GM23248 (cell line): ENCODE measurements at regions not wholly inside any gene's neighbourhood (a gene's known extent, or its start where the extent isn't known, plus 50 kb on each side); places are given as distances from the start of the nearest gene placed in this dataset.
A peak's percentile ranks its signal among the peaks of the same experiment; 100 is the strongest.

ENCODE experiments used
- DNase-seq: peaks from one replicate; pipeline ENCODE4 v3.0.0-alpha.2; 2015
- H2AFZ ChIP-seq: fragments of 200-600 bp; sonication (generic); 2 replicates; pipeline ENCODE4 v1.6.1; 2016; ENCODE audit warnings: antibody characterized with exemption
- H3F3A ChIP-seq: fragments of 200-600 bp; sonication (generic); 2 replicates; pipeline ENCODE4 v1.6.1; 2016; ENCODE audit warnings: mild to moderate bottlenecking, antibody characterized with exemption, mixed run types; ENCODE audit not compliant: insufficient read depth
- H3K27ac ChIP-seq: fragments of 200-600 bp; sonication (generic); 2 replicates; pipeline ENCODE4 v1.5.1; 2016; ENCODE audit warnings: mild to moderate bottlenecking
- H3K27me3 ChIP-seq: fragments of 200-600 bp; sonication (generic); replicated peaks from 2 replicates; pipeline ENCODE4 v1.6.1; 2016; ENCODE audit warnings: mild to moderate bottlenecking; ENCODE audit not compliant: insufficient read depth
- H3K36me3 ChIP-seq: fragments of 200-600 bp; sonication (generic); 2 replicates; pipeline ENCODE4 v1.6.1; 2016; ENCODE audit warnings: low read depth, mild to moderate bottlenecking
- H3K4me1 ChIP-seq: fragments of 200-600 bp; sonication (generic); 2 replicates; pipeline ENCODE4 v1.6.1; 2016; ENCODE audit warnings: mild to moderate bottlenecking; ENCODE audit not compliant: insufficient read depth
- H3K4me2 ChIP-seq: fragments of 200-600 bp; sonication (generic); one replicate; pipeline ENCODE4 v1.6.1; 2016; ENCODE audit warnings: mild to moderate bottlenecking; ENCODE audit not compliant: unreplicated experiment
- H3K4me3 ChIP-seq: fragments of 200-600 bp; sonication (generic); 2 replicates; pipeline ENCODE4 v1.5.1; 2016; ENCODE audit warnings: mild to moderate bottlenecking
- H3K79me2 ChIP-seq: fragments of 200-600 bp; sonication (generic); 2 replicates; pipeline ENCODE4 v1.6.1; 2016; ENCODE audit warnings: mild to moderate bottlenecking; ENCODE audit not compliant: insufficient read depth
- H3K9ac ChIP-seq: fragments of 200-600 bp; sonication (generic); 2 replicates; pipeline ENCODE4 v1.6.1; 2016; ENCODE audit warnings: mild to moderate bottlenecking
- H3K9me2 ChIP-seq: fragments of 200-600 bp; sonication (generic); 2 replicates; pipeline ENCODE4 v1.6.1; 2016; ENCODE audit warnings: mixed run types, mild to moderate bottlenecking, moderate library complexity; ENCODE audit not compliant: insufficient read depth
- H3K9me3 ChIP-seq: fragments of 200-600 bp; sonication (generic); one replicate; pipeline ENCODE4 v1.6.1; 2017; ENCODE audit warnings: low read depth
- H4K20me1 ChIP-seq: fragments of 200-600 bp; sonication (generic); 2 replicates; pipeline ENCODE4 v1.6.0; 2016; ENCODE audit not compliant: insufficient read depth
- EZH2 ChIP-seq: fragments of 200-600 bp; sonication (generic); IDR thresholded peaks from 2 replicates; pipeline ENCODE4 v1.6.1; 2018; ENCODE audit warnings: antibody characterized with exemption, mild to moderate bottlenecking; ENCODE audit not compliant: insufficient read depth, poor library complexity, severe bottlenecking
- EZH2phosphoT487 ChIP-seq: fragments of 200-600 bp; sonication (generic); IDR thresholded peaks from 2 replicates; pipeline ENCODE4 v1.6.1; 2018; ENCODE audit warnings: antibody characterized with exemption, moderate library complexity, mild to moderate bottlenecking, low read depth; ENCODE audit not compliant: insufficient read depth
- WGBS, 2 experiments: methylation state at CpG; one replicate each; pipeline ENCODE4 v1.1.6; 2015 to 2017; ENCODE audit warnings: low lambda C conversion rate in 2 of 2, low coverage in 1 of 2; ENCODE audit errors: missing lambda C conversion rate in 2 of 2; 5-methylcytosine and 5-hydroxymethylcytosine counted together
- in situ Hi-C: fragments of 300-500 bp; cut with MboI; formaldehyde crosslinking; loops from 2 replicates; pipeline ENCODE4 v1.15.0; 2020

DNA sequence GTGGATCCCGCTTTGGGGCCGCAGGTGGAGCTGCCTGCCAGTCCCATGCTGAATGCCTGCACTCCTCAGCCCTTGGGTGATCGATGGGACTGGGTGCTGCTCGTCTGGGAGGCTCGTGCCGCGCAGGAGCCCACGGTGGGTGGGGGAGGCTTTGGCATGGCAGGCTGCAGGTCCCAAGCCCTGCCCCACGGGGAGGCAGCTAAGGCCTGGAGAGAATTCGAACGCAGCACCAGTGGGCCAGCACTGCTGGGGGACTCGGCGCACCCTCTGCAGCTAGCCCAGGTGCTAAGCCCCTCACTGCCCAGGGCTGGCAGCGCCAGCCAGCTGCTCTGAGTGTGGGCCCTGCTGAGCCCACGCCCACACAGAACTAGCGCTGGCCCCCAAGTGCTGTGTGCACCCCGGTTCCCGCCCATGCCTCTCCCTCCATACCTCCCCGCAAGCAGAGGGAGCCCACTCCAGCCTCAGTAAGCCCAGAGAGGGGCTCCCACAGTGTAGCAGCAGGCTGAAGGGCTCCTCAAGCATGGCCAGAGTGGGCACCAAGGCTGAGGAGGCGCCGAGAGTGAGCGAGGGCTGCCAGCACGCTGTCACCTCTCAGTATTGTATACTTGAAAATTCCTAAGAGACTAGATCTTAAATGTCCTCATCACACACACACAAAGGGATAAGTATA, 1654.2 kb upstream of the SLC39A10 start:
- H3K9me2 ChIP-seq: no peaks in the 10 kb centered on the region
- H3K4me3 ChIP-seq: no peak overlapping the region
- H4K20me1 ChIP-seq: no peaks in the 10 kb centered on the region
- H3F3A ChIP-seq: no peaks in the 10 kb centered on the region
- no peak for DNase-seq
- peaks cover 12% of the 10 kb centered on the region; the same call in 1 of the 2 replicates for H3K4me1 ChIP-seq
- H3K79me2 ChIP-seq: no peaks in the 10 kb centered on the region
- no peaks in the 10 kb centered on the region for H3K36me3 ChIP-seq
- H2AFZ ChIP-seq: no peak overlapping the region
- TF ChIP-seq EZH2: no peak
- no peak for TF ChIP-seq EZH2phosphoT487
- WGBS, 2 experiments: 40 to 48% methylated on average over 22 to 23 of the region's 23 CpGs
- in situ Hi-C loops: no loop called here
- no peaks in the 10 kb centered on the region for H3K27me3 ChIP-seq
- no peak overlapping the region for H3K9ac ChIP-seq
- no peak overlapping the region for H3K4me2 ChIP-seq
- no peak overlapping the region for H3K27ac ChIP-seq
- H3K9me3 ChIP-seq: no peaks in the 10 kb centered on the region

DNA sequence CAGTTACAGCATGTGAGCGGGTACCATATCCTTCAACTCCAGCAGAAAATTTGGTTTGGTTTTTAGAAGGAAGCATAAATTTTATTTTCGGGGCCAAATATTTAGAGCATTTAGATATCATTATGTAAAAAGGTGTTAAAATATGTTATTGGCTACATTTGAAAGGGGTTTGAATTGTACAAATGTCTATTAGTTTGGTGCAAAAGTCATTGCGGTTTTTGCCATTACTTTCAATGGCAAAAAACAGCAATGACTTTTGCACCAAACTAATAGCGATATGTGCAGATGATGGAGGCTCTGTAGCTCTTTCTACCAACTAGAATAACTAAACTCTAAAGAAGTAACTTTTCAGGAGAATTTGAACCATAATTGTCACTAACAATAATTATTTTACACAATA, 1666.2 kb upstream of the SLC39A10 start:
- no peak for TF ChIP-seq EZH2
- TF ChIP-seq EZH2phosphoT487: no peak
- DNase-seq: no peak
- in situ Hi-C loops: no loop called here
- Histone ChIP-seq H3K4me3 (no peak overlapping the region), H3K4me1 (no peaks in the 10 kb centered on the region), H3F3A (no peaks in the 10 kb centered on the region), H3K9me3 (no peaks in the 10 kb centered on the region), H2AFZ (no peak overlapping the region), H3K79me2 (no peaks in the 10 kb centered on the region), H3K4me2 (no peak overlapping the region), H4K20me1 (no peaks in the 10 kb centered on the region), H3K9me2 (no peaks in the 10 kb centered on the region), H3K27ac (no peak overlapping the region), H3K27me3 (no peaks in the 10 kb centered on the region), H3K9ac (no peak overlapping the region), H3K36me3 (no peaks in the 10 kb centered on the region)
- WGBS, 2 experiments: 34 to 37% methylated on average over 4 of the region's 4 CpGs

DNA sequence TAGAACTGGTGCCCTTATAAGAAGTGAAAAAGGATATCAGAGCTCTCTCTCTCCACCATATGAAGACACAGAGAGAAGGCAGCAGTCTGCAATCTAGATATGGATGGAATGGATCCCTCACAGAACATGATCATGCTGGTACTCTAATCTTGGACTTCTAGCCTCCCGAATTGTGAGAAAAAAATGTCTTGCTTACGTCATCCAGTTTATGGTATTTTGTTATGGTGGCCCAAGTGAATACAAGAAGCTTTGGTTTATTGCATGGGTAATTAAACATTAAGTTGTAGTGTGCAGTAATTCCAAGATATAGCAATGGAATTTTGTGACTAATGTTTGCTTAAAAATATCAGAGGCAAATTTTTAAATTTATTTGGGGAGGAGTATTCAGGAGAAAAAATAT, 1667.4 kb upstream of the SLC39A10 start:
- Histone ChIP-seq H3F3A (no peaks in the 10 kb centered on the region), H3K36me3 (no peaks in the 10 kb centered on the region), H3K9ac (no peak overlapping the region), H4K20me1 (no peaks in the 10 kb centered on the region), H3K4me3 (no peak overlapping the region), H3K9me3 (no peaks in the 10 kb centered on the region), H3K27ac (no peak overlapping the region), H3K4me1 (no peaks in the 10 kb centered on the region), H3K4me2 (no peak overlapping the region), H3K9me2 (no peaks in the 10 kb centered on the region), H3K27me3 (no peaks in the 10 kb centered on the region), H2AFZ (no peak overlapping the region), H3K79me2 (no peaks in the 10 kb centered on the region)
- WGBS, 2 experiments: 39 to 45% methylated on average over 2 of the region's 2 CpGs
- no peak for DNase-seq
- in situ Hi-C loops: no loop called here
- TF ChIP-seq EZH2phosphoT487: no peak
- no peak for TF ChIP-seq EZH2

DNA sequence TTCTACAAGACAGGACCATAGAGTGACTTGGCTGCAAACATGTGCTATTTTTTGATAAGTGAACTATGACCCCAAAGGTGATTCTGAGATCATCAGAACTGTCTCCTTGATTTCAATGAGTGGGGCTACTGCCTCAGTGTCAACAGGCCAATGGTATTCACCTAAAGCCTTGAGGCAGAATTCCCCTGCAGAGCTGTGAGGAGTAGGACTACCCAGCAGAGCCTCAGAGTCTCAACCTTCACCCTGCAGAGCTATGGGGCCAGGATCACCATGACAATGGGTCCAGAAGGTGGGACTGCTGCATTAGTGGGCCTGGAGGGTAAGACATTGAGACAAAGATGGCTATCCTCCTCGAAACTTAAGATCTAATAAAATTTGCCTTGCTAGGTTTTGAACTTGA, 1668.2 kb upstream of the SLC39A10 start:
- no peaks in the 10 kb centered on the region for H3K36me3 ChIP-seq
- H3K4me3 ChIP-seq: no peak overlapping the region
- H3K4me2 ChIP-seq: no peak overlapping the region
- no peaks in the 10 kb centered on the region for H4K20me1 ChIP-seq
- TF ChIP-seq EZH2 (no peak), EZH2phosphoT487 (no peak)
- no peaks in the 10 kb centered on the region for H3K9me2 ChIP-seq
- H3K9ac ChIP-seq: no peak overlapping the region
- in situ Hi-C loops: no loop called here
- H2AFZ ChIP-seq: peak overlapping the region; percentile 52
- no peaks in the 10 kb centered on the region for H3K4me1 ChIP-seq
- no peaks in the 10 kb centered on the region for H3K79me2 ChIP-seq
- H3F3A ChIP-seq: no peaks in the 10 kb centered on the region
- H3K27ac ChIP-seq: no peak overlapping the region
- whole genome bisulfite sequencing, 2 experiments: 0 to 3% methylated on average over 1 of the region's 1 CpG
- H3K27me3 ChIP-seq: no peaks in the 10 kb centered on the region
- H3K9me3 ChIP-seq: no peaks in the 10 kb centered on the region
- DNase-seq: no peak

DNA sequence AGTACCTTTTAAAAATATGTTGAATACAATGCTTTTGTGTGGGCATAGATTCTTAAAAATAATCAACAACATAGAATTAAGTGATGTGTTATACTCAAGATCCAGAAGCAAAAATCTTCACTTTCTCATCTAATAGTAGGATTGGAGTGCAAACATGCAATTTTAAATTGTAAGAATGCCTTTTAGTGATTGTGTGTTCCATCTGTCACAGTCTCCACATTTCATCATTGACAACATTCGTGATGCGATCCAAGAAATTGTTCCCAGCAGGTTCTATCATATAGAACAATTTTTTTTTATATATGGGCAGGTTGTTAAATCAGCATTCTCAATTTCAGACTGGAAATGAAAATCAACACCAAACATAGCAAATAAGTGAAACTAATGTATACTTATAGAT, 1671.8 kb upstream of the SLC39A10 start:
- Histone ChIP-seq H2AFZ (no peak overlapping the region), H3K9me3 (no peaks in the 10 kb centered on the region), H3K4me3 (no peak overlapping the region), H3K9me2 (no peaks in the 10 kb centered on the region), H3K27me3 (no peaks in the 10 kb centered on the region), H3K27ac (no peak overlapping the region), H3K79me2 (no peaks in the 10 kb centered on the region), H4K20me1 (no peaks in the 10 kb centered on the region), H3F3A (no peaks in the 10 kb centered on the region), H3K4me1 (no peaks in the 10 kb centered on the region), H3K36me3 (no peaks in the 10 kb centered on the region), H3K4me2 (no peak overlapping the region), H3K9ac (no peak overlapping the region)
- DNase-seq: no peak
- 66 to 69% methylated on average over 2 of the region's 2 CpGs for WGBS, 2 experiments
- TF ChIP-seq EZH2phosphoT487: no peak
- no peak for TF ChIP-seq EZH2
- in situ Hi-C loops: no loop called here
